ENCODE measurements at regions not wholly inside any gene's neighbourhood (a gene's known extent, or its start where the extent isn't known, plus 50 kb on each side); places are given as distances from the start of the nearest gene placed in this dataset.
"Not testable (repeated sequence)": the region's sequence is repeated elsewhere in the genome, so short reads cannot be mapped to it uniquely, and the experiment has no call there.

DNA sequence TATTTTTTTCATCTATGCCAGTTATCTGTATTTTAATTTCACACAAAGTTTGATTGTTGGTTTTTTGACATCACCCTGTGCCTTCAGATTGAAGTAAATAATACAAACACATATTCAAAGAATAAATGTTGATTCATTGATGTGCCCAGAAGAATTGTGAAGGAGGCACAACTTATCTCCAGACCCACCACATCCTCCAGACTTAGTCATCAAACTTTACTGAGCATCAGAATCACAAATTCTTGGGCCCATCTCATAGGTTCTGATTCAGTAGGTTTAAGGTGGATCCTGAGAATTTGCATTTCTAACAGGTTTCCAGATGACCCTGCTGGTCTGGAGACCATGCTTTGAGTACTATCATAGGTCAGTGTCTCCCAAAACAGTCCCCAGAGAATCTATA is 82.8 kb upstream of the PIK3C3 start:
- no peak overlapping the region for H3K9ac ChIP-seq
- no peak overlapping the region for H3K27ac ChIP-seq
- no peaks in the 10 kb centered on the region for H3K36me3 ChIP-seq (ENCODE audit: insufficient read depth)
- H3K79me2 ChIP-seq (ENCODE audit: insufficient read depth, low read depth): no peaks in the 10 kb centered on the region
- H3K4me2 ChIP-seq: no peak overlapping the region
- H3K4me1 ChIP-seq (ENCODE audit: low read depth, poor library complexity, severe bottlenecking): no peaks in the 10 kb centered on the region
- H2AFZ ChIP-seq (ENCODE audit: low read depth): no peak overlapping the region
- TF ChIP-seq, protein P1, sequence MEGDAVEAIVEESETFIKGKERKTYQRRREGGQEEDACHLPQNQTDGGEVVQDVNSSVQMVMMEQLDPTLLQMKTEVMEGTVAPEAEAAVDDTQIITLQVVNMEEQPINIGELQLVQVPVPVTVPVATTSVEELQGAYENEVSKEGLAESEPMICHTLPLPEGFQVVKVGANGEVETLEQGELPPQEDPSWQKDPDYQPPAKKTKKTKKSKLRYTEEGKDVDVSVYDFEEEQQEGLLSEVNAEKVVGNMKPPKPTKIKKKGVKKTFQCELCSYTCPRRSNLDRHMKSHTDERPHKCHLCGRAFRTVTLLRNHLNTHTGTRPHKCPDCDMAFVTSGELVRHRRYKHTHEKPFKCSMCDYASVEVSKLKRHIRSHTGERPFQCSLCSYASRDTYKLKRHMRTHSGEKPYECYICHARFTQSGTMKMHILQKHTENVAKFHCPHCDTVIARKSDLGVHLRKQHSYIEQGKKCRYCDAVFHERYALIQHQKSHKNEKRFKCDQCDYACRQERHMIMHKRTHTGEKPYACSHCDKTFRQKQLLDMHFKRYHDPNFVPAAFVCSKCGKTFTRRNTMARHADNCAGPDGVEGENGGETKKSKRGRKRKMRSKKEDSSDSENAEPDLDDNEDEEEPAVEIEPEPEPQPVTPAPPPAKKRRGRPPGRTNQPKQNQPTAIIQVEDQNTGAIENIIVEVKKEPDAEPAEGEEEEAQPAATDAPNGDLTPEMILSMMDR (conservative IDR thresholded peaks at IDR 0.05; ENCODE audit: low read depth, low read length): no peak
- no peak overlapping the region for H3K4me3 ChIP-seq (IDR thresholded peaks at IDR 0.05; ENCODE audit: insufficient read depth, low read depth, low read length)
- no peaks in the 10 kb centered on the region for H4K20me1 ChIP-seq (ENCODE audit: insufficient read depth)
- no peaks in the 10 kb centered on the region for H3K27me3 ChIP-seq (ENCODE audit: insufficient read depth, low read depth)

DNA sequence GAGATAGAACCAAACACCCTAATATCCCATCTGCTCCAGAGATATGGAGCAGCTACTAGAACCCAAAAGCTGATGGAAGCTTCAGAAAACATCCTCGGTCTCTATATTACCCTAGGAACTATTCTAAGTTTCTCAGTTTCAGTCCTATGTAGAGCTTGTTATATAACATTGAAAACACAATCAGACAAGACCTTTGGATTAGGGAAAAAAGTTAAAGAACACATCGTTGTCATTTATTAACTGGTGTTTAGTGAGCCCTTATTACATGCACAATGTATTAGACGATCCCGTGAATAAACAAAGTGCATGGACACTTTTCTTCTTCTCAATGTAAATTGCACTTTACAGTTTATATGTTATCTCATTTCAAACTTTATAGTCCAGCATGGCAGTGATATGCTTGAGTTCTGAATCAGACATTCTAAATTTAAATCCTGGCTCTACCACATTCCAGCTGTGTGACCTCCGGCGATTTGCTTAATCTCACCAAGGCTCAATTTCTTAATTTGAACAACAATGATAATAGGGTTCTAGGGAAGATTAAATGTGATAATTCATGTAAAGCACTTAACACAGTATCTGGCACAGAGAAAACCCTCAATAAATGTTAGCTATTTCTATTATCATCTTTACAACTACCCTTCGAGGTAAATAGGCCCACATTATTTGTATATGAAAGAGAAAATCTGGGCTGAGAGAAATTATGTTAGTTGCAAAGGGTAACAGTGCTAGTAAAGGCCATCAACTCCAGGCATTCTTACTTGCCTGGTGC is 83.6 kb upstream of the PIK3C3 start:
- no peaks in the 10 kb centered on the region for H3K79me2 ChIP-seq (ENCODE audit: insufficient read depth, low read depth)
- no peaks in the 10 kb centered on the region for H3K4me1 ChIP-seq (ENCODE audit: low read depth, poor library complexity, severe bottlenecking)
- no peak overlapping the region for H3K27ac ChIP-seq
- no peak overlapping the region for H3K9ac ChIP-seq
- TF ChIP-seq, protein P1 (conservative IDR thresholded peaks at IDR 0.05; ENCODE audit: low read depth, low read length): no peak
- H3K27me3 ChIP-seq (ENCODE audit: insufficient read depth, low read depth): no peaks in the 10 kb centered on the region
- no peaks in the 10 kb centered on the region for H3K36me3 ChIP-seq (ENCODE audit: insufficient read depth)
- no peak overlapping the region for H3K4me2 ChIP-seq
- no peak overlapping the region for H3K4me3 ChIP-seq (IDR thresholded peaks at IDR 0.05; ENCODE audit: insufficient read depth, low read depth, low read length)
- H4K20me1 ChIP-seq (ENCODE audit: insufficient read depth): no peaks in the 10 kb centered on the region
- H2AFZ ChIP-seq (ENCODE audit: low read depth): no peak overlapping the region

DNA sequence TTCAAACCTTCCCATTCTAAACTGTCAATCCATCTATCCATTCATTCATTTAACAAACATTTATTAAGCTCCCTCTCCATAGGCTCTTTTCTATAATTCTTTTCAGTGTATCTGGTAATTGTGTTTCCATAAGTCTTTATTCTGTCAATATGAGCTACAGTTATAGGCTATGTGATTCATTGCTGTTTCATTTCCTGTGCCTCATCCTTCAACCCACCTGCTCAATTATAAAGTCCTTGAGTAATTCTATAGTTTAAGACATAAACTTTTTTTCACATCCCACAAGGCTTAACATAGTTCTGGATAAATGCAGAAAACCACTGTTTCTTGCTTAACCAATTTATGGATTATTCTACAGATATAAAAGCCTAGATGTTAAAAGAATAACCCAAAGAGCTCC is 84.2 kb upstream of the PIK3C3 start:
- no peaks in the 10 kb centered on the region for H3K36me3 ChIP-seq (ENCODE audit: insufficient read depth)
- no peaks in the 10 kb centered on the region for H3K79me2 ChIP-seq (ENCODE audit: insufficient read depth, low read depth)
- H3K4me2 ChIP-seq: no peak overlapping the region
- H4K20me1 ChIP-seq (ENCODE audit: insufficient read depth): no peaks in the 10 kb centered on the region
- no peaks in the 10 kb centered on the region for H3K27me3 ChIP-seq (ENCODE audit: insufficient read depth, low read depth)
- H3K27ac ChIP-seq: no peak overlapping the region
- TF ChIP-seq, protein P1 (conservative IDR thresholded peaks at IDR 0.05; ENCODE audit: low read depth, low read length): no peak
- H2AFZ ChIP-seq (ENCODE audit: low read depth): no peak overlapping the region
- H3K4me1 ChIP-seq (ENCODE audit: low read depth, poor library complexity, severe bottlenecking): no peaks in the 10 kb centered on the region
- H3K4me3 ChIP-seq (IDR thresholded peaks at IDR 0.05; ENCODE audit: insufficient read depth, low read depth, low read length): no peak overlapping the region
- no peak overlapping the region for H3K9ac ChIP-seq

DNA sequence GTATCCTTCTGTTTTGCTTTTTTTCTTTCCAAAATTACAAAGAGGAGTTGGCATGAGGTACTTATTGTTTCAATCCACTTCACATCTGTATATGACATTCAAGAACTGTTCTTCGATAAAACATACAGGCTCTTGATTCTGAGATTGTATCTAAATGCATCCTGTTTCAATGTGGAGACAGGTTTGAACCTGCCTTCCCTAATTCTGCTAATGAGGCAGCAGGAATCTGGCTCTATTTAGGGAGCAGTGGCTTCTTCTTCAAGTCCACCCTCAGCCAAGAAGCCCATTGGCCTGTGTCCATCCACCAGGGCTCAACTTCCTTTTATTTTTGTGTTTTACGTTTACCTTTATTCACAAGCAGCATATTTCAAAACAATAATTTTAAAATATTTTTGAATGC is 84.8 kb upstream of the PIK3C3 start:
- TF ChIP-seq, protein P1 (conservative IDR thresholded peaks at IDR 0.05; ENCODE audit: low read depth, low read length): no peak
- Histone ChIP-seq H3K79me2 (ENCODE audit: insufficient read depth, low read depth) (no peaks in the 10 kb centered on the region), H3K4me3 (IDR thresholded peaks at IDR 0.05; ENCODE audit: insufficient read depth, low read depth, low read length) (no peak overlapping the region), H3K9ac (no peak overlapping the region), H3K36me3 (ENCODE audit: insufficient read depth) (no peaks in the 10 kb centered on the region), H3K27ac (no peak overlapping the region), H3K4me2 (no peak overlapping the region), H3K27me3 (ENCODE audit: insufficient read depth, low read depth) (no peaks in the 10 kb centered on the region), H2AFZ (ENCODE audit: low read depth) (no peak overlapping the region), H3K4me1 (ENCODE audit: low read depth, poor library complexity, severe bottlenecking) (no peaks in the 10 kb centered on the region), H4K20me1 (ENCODE audit: insufficient read depth) (no peaks in the 10 kb centered on the region)

DNA sequence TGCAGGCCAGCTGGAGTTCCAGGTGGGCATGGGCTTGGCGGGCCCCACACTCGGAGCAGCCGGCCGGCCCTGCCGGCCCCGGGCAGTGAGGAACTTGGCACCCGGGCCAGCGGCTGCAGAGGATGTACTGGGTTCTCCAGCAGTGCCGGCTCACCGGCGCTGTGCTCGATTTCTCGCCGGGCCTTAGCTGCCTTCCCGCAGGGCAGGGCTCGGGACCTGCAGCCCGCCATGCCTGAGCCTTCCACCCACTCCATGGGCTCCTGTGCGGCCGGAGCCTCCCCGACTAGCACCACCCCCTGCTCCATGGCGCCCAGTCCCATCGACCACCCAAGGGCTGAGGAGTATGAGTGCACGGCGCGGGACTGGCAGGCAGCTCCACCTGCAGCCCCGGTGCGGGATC is 89.2 kb upstream of the PIK3C3 start:
- not testable (repeated sequence) for H3K4me1 ChIP-seq (ENCODE audit: low read depth, poor library complexity, severe bottlenecking); H3K27ac ChIP-seq; H3K9ac ChIP-seq; H3K36me3 ChIP-seq (ENCODE audit: insufficient read depth); H3K4me3 ChIP-seq (IDR thresholded peaks at IDR 0.05; ENCODE audit: insufficient read depth, low read depth, low read length); H3K4me2 ChIP-seq; H3K79me2 ChIP-seq (ENCODE audit: insufficient read depth, low read depth); H2AFZ ChIP-seq (ENCODE audit: low read depth); H4K20me1 ChIP-seq (ENCODE audit: insufficient read depth); H3K27me3 ChIP-seq (ENCODE audit: insufficient read depth, low read depth)
